ENCODE measurements at regions not wholly inside any gene's neighbourhood (a gene's known extent, or its start where the extent isn't known, plus 50 kb on each side); places are given as distances from the start of the nearest gene placed in this dataset.
A peak's percentile ranks its signal among the peaks of the same experiment; 100 is the strongest.

- TF ChIP-seq CTCF (IDR thresholded peaks at IDR 0.05), result no peak
- no peak overlapping the region for H3K4me3 ChIP-seq (replicated peaks in 1 of 3)
- no peak for DNase-seq
- 76 to 85% methylated on average over 2 of the region's 2 CpGs for WGBS, 2 donors
- no peaks in the 10 kb centered on the region for H3K4me1 ChIP-seq
- no peak overlapping the region for H3K27ac ChIP-seq
- intact Hi-C loops (cut with DNase I), result no loop called here
- no peaks in the 10 kb centered on the region for H3K36me3 ChIP-seq
- no peaks in the 10 kb centered on the region for H3K27me3 ChIP-seq
- no peaks in the 10 kb centered on the region for H3K9me3 ChIP-seq
Observed at GRCh38 chr2:30024281-30024680, 102.9 kb upstream of the ALK start.

- Histone ChIP-seq H3K9me3 (no peaks in the 10 kb centered on the region), H3K27ac (no peak overlapping the region), H3K27me3 (no peaks in the 10 kb centered on the region), H3K36me3 (no peaks in the 10 kb centered on the region), H3K4me3 (replicated peaks in 1 of 3) (no peak overlapping the region), H3K4me1 (peaks cover 0 to 3% of the 10 kb centered on the region in 2 donors)
- WGBS, 2 donors, result 35 to 47% methylated on average over 19 to 23 of the region's 23 CpGs
- peak; percentile 53 to 60 for DNase-seq
- no peak for TF ChIP-seq POLR2A (IDR thresholded peaks at IDR 0.05)
- peak; percentile 9 to 66 (median 46) for TF ChIP-seq CTCF (IDR thresholded peaks at IDR 0.05)
- intact Hi-C loops (cut with DNase I), result no loop called here
Observed at GRCh38 chr2:30026091-30027055, 105.0 kb upstream of the ALK start.

GRCh38 chr2:30029804-30030203 is 108.4 kb upstream of the ALK start:
- Histone ChIP-seq H3K36me3 (no peaks in the 10 kb centered on the region), H3K27ac (no peak overlapping the region), H3K4me3 (replicated peaks in 1 of 3) (no peak overlapping the region), H3K4me1 (peaks cover 0 to 3% of the 10 kb centered on the region in 2 donors), H3K9me3 (no peaks in the 10 kb centered on the region), H3K27me3 (no peaks in the 10 kb centered on the region)
- intact Hi-C loops (cut with DNase I), result no loop called here
- 52 to 69% methylated on average over 1 of the region's 1 CpG for WGBS, 2 donors
- no peak for DNase-seq
- TF ChIP-seq POLR2A (IDR thresholded peaks at IDR 0.05), result no peak
- no peak for TF ChIP-seq CTCF (IDR thresholded peaks at IDR 0.05)

GRCh38 chr2:30030361-30030760 is 109.0 kb upstream of the ALK start:
- Histone ChIP-seq H3K4me1 (peaks cover 0 to 3% of the 10 kb centered on the region in 2 donors), H3K27me3 (no peaks in the 10 kb centered on the region), H3K9me3 (no peaks in the 10 kb centered on the region), H3K4me3 (replicated peaks in 1 of 3) (no peak overlapping the region), H3K27ac (no peak overlapping the region), H3K36me3 (no peaks in the 10 kb centered on the region)
- 25 to 31% methylated on average over 3 of the region's 3 CpGs for WGBS, 2 donors
- DNase-seq, result peak; percentile 22 to 28
- intact Hi-C loops (cut with DNase I), result no loop called here
- TF ChIP-seq CTCF (IDR thresholded peaks at IDR 0.05), result no peak
- no peak for TF ChIP-seq POLR2A (IDR thresholded peaks at IDR 0.05)

GRCh38 chr2:30031184-30031583 is 109.8 kb upstream of the ALK start:
- intact Hi-C loops (cut with DNase I), result no loop called here
- no peaks in the 10 kb centered on the region for H3K36me3 ChIP-seq
- no peak for TF ChIP-seq CTCF (IDR thresholded peaks at IDR 0.05)
- TF ChIP-seq POLR2A (IDR thresholded peaks at IDR 0.05), result no peak
- WGBS, 2 donors, result 65 to 73% methylated on average over 5 of the region's 5 CpGs
- H3K4me3 ChIP-seq (replicated peaks in 1 of 3), result no peak overlapping the region
- DNase-seq, result no peak
- no peak overlapping the region for H3K27ac ChIP-seq
- no peaks in the 10 kb centered on the region for H3K27me3 ChIP-seq
- peaks cover 0 to 3% of the 10 kb centered on the region in 2 donors for H3K4me1 ChIP-seq
- no peaks in the 10 kb centered on the region for H3K9me3 ChIP-seq
